RCC 7860 (cell line): ENCODE measurements at regions not wholly inside any gene's neighbourhood (a gene's known extent, or its start where the extent isn't known, plus 50 kb on each side); places are given as distances from the start of the nearest gene placed in this dataset.
"Not testable (repeated sequence)": the region's sequence is repeated elsewhere in the genome, so short reads cannot be mapped to it uniquely, and the experiment has no call there.

Experiments
- DNase-seq: peaks from one replicate; pipeline ENCODE4 v3.0.0-alpha.2; 2015; ENCODE audit warnings: low spot score
- FAIRE-seq: peaks from 2 replicates; lab custom pipeline; 2012; peaks lifted over from hg19 to GRCh38; lab: Jason Lieb, UNC

- FAIRE-seq = no peak
- no peak for DNase-seq
These were observed 55.2 kb downstream of the RTL3 start for GRCh38 chrX:78603908-78604307.

- FAIRE-seq (no peak), DNase-seq (no peak)
These were observed 63.1 kb downstream of the RTL3 start for GRCh38 chrX:78595901-78596502.

GRCh38 chrX:78593701-78594100, 65.4 kb downstream of the RTL3 start:
- FAIRE-seq (no peak), DNase-seq (no peak)

GRCh38 chrX:78592030-78592429, 67.1 kb downstream of the RTL3 start:
- DNase-seq (no peak), FAIRE-seq (no peak)

- no peak for FAIRE-seq
- DNase-seq = no peak
These were observed 84.8 kb downstream of the RTL3 start for GRCh38 chrX:78574306-78574705.

- DNase-seq = no peak
- FAIRE-seq = no peak
These were observed 85.5 kb downstream of the RTL3 start for GRCh38 chrX:78573630-78574029.

GRCh38 chrX:78571849-78572248, 87.3 kb downstream of the RTL3 start:
- FAIRE-seq (no peak), DNase-seq (no peak)

- DNase-seq = peak; percentile 14
- peak; percentile 65 for FAIRE-seq
These were observed 103.6 kb downstream of the RTL3 start for GRCh38 chrX:78555401-78555980.

- not testable (repeated sequence) for DNase-seq, FAIRE-seq
These were observed 106.5 kb downstream of the RTL3 start for GRCh38 chrX:78552628-78553027.

- DNase-seq = peak; percentile 61
- FAIRE-seq = peak; percentile 81
These were observed 111.1 kb downstream of the RTL3 start for GRCh38 chrX:78548012-78548411.

- FAIRE-seq (no peak), DNase-seq (no peak)
These were observed 113.9 kb downstream of the RTL3 start for GRCh38 chrX:78545233-78545632.

- FAIRE-seq = no peak
- no peak for DNase-seq
These were observed 115.8 kb downstream of the RTL3 start for GRCh38 chrX:78543281-78543680.

- FAIRE-seq = no peak
- DNase-seq = no peak
These were observed 119.0 kb downstream of the RTL3 start for GRCh38 chrX:78540171-78540570.

- FAIRE-seq = no peak
- DNase-seq = no peak
These were observed 124.9 kb downstream of the RTL3 start for GRCh38 chrX:78534221-78534620.

- no peak for FAIRE-seq
- no peak for DNase-seq
These were observed 126.8 kb downstream of the RTL3 start for GRCh38 chrX:78532363-78532762.

- no peak for DNase-seq
- no peak for FAIRE-seq
These were observed 131.3 kb downstream of the RTL3 start for GRCh38 chrX:78527818-78528217.

- peak; percentile 79 for FAIRE-seq
- DNase-seq = peak; percentile 82
These were observed 131.9 kb downstream of the RTL3 start for GRCh38 chrX:78527263-78527662.

- FAIRE-seq = no peak
These were observed 136.5 kb downstream of the RTL3 start for GRCh38 chrX:78522601-78523000.

GRCh38 chrX:78517124-78517523, 142.0 kb downstream of the RTL3 start:
- peak; percentile 90 for FAIRE-seq

More at GRCh38 chrX:78522601-78523000, 136.5 kb downstream of the RTL3 start:
- DNase-seq = no peak

GRCh38 chrX:78514852-78515251, 144.3 kb downstream of the RTL3 start:
- DNase-seq (peak; percentile 56), FAIRE-seq (peak; percentile 31)

More at GRCh38 chrX:78517124-78517523, 142.0 kb downstream of the RTL3 start:
- peak; percentile 75 for DNase-seq

- FAIRE-seq (peak; percentile 87), DNase-seq (peak; percentile 69)
These were observed 145.0 kb downstream of the RTL3 start for GRCh38 chrX:78513971-78514738.

GRCh38 chrX:78506248-78506647, 152.9 kb downstream of the RTL3 start:
- no peak for FAIRE-seq
- no peak for DNase-seq
